ENCODE measurements at regions not wholly inside any gene's neighbourhood (a gene's known extent, or its start where the extent isn't known, plus 50 kb on each side); places are given as distances from the start of the nearest gene placed in this dataset.

DNA sequence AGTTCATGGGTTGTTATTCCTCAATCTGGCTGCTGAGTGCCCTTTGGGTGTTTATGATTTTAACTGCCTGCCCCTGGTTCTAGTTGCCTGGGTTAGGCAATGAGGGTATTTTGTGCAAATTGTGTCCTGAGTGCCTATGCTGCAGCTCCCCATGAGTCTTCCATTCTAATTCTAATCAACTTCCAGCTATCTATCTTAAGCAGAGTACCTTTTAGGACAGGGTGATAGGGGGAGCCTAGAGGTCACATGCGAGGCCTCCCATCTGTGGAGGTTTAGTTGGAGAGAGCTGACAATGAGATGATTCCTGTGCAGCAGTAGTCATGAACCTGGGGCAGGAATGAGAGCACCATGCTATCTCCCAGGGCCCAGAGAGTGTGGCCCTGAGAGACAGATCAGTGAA, 225.9 kb upstream of the PLEKHG7 start:
- H3K36me3 ChIP-seq: no peaks in the 10 kb centered on the region
- DNase-seq: no peak
- no peak overlapping the region for H3K27ac ChIP-seq
- 100% methylated on average over 1 of the region's 1 CpG for WGBS, 2 donors
- TF ChIP-seq, protein P1, sequence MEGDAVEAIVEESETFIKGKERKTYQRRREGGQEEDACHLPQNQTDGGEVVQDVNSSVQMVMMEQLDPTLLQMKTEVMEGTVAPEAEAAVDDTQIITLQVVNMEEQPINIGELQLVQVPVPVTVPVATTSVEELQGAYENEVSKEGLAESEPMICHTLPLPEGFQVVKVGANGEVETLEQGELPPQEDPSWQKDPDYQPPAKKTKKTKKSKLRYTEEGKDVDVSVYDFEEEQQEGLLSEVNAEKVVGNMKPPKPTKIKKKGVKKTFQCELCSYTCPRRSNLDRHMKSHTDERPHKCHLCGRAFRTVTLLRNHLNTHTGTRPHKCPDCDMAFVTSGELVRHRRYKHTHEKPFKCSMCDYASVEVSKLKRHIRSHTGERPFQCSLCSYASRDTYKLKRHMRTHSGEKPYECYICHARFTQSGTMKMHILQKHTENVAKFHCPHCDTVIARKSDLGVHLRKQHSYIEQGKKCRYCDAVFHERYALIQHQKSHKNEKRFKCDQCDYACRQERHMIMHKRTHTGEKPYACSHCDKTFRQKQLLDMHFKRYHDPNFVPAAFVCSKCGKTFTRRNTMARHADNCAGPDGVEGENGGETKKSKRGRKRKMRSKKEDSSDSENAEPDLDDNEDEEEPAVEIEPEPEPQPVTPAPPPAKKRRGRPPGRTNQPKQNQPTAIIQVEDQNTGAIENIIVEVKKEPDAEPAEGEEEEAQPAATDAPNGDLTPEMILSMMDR (IDR thresholded peaks at IDR 0.05): no peak
- no peak for TF ChIP-seq POLR2A (IDR thresholded peaks at IDR 0.05)
- H3K4me3 ChIP-seq (replicated peaks in 1 of 3): no peak overlapping the region
- no peaks in the 10 kb centered on the region for H3K9me3 ChIP-seq
- H3K4me1 ChIP-seq: no peaks in the 10 kb centered on the region
- no peaks in the 10 kb centered on the region for H3K27me3 ChIP-seq
- intact Hi-C loops (cut with DNase I): no loop called here

DNA sequence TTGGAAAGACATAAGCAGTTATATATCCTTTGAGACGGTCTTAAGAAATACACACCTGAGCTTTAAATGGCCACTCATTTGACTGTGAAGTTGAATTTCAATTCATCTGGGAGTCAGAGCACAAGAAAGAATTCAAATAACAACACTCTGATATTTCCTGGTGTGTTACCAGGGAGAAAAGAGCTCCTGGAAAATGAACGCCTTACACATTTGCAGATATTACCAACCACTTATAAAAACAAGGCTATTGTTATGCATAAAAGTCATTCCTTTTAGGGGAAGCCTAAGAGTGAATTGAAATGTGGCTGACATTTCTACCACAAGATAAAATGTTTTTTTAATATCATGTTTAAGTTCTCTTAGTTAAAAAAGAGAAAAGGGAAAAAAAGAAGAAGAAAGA, 229.2 kb upstream of the PLEKHG7 start:
- TF ChIP-seq, protein P1 (IDR thresholded peaks at IDR 0.05): no peak
- TF ChIP-seq POLR2A (IDR thresholded peaks at IDR 0.05): no peak
- Histone ChIP-seq H3K27ac (no peak overlapping the region), H3K4me3 (replicated peaks in 1 of 3) (no peak overlapping the region), H3K4me1 (peaks cover 0 to 5% of the 10 kb centered on the region in 2 donors), H3K9me3 (no peaks in the 10 kb centered on the region), H3K27me3 (no peaks in the 10 kb centered on the region), H3K36me3 (no peaks in the 10 kb centered on the region)
- intact Hi-C loops (cut with DNase I): no loop called here
- WGBS, 2 donors: 83 to 85% methylated on average over 2 of the region's 2 CpGs
- DNase-seq: no peak

DNA sequence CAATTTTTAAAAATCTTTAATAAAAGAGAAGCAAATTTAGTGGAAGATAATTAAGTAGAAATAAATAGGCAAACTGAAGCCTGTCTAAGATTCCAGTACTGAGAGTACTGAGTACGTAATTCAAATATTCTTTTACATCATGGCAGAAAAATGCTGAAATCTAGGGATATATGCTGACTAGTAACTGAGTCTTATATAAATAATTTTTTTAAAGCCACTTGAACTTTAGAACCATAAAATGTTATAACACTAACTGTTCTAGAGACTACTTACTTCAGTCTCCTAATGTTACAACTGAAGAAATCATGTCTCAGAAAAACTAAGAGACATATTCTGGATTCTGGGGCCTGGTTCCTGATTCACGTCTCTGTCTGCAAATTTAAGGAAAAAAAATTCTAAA, 230.6 kb upstream of the PLEKHG7 start:
- intact Hi-C loops (cut with DNase I): no loop called here
- 95 to 98% methylated on average over 2 of the region's 2 CpGs for WGBS, 2 donors
- no peak overlapping the region for H3K4me3 ChIP-seq (replicated peaks in 1 of 3)
- TF ChIP-seq POLR2A (IDR thresholded peaks at IDR 0.05): no peak
- TF ChIP-seq, protein P1 (IDR thresholded peaks at IDR 0.05): no peak
- peaks cover 0 to 5% of the 10 kb centered on the region in 2 donors for H3K4me1 ChIP-seq
- H3K27ac ChIP-seq: no peak overlapping the region
- no peaks in the 10 kb centered on the region for H3K27me3 ChIP-seq
- no peak for DNase-seq
- no peaks in the 10 kb centered on the region for H3K36me3 ChIP-seq
- H3K9me3 ChIP-seq: no peaks in the 10 kb centered on the region

DNA sequence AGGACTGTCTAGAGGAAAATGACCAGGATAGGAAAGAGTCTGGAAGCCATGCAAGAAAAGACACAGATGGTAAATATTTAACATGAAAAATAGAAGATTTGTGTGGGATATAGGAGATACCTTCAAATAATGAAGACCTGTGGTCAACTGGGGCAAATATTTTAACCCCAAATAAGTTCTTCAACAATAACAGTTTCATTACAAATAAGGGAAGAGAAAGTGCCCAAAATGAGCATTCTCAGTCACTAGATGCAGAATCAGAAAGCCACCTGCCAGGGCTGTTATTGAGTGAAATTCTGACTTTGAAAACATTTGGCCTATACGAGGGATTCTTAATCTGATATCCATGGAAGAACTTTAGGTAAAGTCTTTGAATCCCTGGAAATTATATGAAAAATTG, 231.2 kb upstream of the PLEKHG7 start:
- Histone ChIP-seq H3K4me1 (peaks cover 0 to 5% of the 10 kb centered on the region in 2 donors), H3K9me3 (no peaks in the 10 kb centered on the region), H3K4me3 (replicated peaks in 1 of 3) (no peak overlapping the region), H3K36me3 (no peaks in the 10 kb centered on the region), H3K27ac (no peak overlapping the region), H3K27me3 (no peaks in the 10 kb centered on the region)
- DNase-seq: no peak
- TF ChIP-seq, protein P1 (IDR thresholded peaks at IDR 0.05): no peak
- intact Hi-C loops (cut with DNase I): no loop called here
- 98 to 100% methylated on average over 1 of the region's 1 CpG for WGBS, 2 donors

DNA sequence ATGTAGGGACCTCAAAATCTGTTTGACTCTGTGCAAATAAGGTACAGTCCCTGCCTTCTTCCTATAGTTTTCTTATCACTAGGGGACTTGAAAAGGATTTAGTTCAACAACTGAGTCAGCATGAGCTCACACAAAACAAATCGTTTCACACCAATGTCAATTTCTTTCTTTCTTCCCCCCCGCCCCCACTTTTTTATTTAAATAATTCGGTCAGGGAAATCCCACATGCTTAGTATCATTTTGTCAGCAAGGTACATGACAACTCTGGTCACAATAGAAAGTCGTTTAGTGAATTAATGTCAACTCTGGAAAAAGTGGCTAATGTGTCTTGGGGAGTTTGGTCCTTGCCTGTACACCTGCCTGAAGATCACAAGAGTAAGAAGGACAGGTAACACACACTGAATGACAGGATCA, 232.2 kb upstream of the PLEKHG7 start:
- no peaks in the 10 kb centered on the region for H3K36me3 ChIP-seq
- TF ChIP-seq, protein P1 (IDR thresholded peaks at IDR 0.05): no peak
- no peak for TF ChIP-seq POLR2A (IDR thresholded peaks at IDR 0.05)
- peaks cover 0 to 9% of the 10 kb centered on the region in 2 donors for H3K4me1 ChIP-seq
- H3K27me3 ChIP-seq: no peaks in the 10 kb centered on the region
- 83 to 86% methylated on average over 4 of the region's 4 CpGs for WGBS, 2 donors
- no peak for DNase-seq
- H3K9me3 ChIP-seq: no peaks in the 10 kb centered on the region
- intact Hi-C loops (cut with DNase I): no loop called here
- H3K4me3 ChIP-seq (replicated peaks in 1 of 3): no peak overlapping the region
- no peak overlapping the region for H3K27ac ChIP-seq

Measured in thyroid gland (tissue), 4 donors.